Right forelimb (tissue), 1 donor: ENCODE measurements at regions not wholly inside any gene's neighbourhood (a gene's known extent, or its start where the extent isn't known, plus 50 kb on each side); places are given as distances from the start of the nearest gene placed in this dataset.
"Not testable (repeated sequence)": the region's sequence is repeated elsewhere in the genome, so short reads cannot be mapped to it uniquely, and the experiment has no call there.

ENCODE experiments used
- DNase-seq: peaks from one replicate; pipeline ENCODE4 v3.0.0-alpha.2; 2018

DNA sequence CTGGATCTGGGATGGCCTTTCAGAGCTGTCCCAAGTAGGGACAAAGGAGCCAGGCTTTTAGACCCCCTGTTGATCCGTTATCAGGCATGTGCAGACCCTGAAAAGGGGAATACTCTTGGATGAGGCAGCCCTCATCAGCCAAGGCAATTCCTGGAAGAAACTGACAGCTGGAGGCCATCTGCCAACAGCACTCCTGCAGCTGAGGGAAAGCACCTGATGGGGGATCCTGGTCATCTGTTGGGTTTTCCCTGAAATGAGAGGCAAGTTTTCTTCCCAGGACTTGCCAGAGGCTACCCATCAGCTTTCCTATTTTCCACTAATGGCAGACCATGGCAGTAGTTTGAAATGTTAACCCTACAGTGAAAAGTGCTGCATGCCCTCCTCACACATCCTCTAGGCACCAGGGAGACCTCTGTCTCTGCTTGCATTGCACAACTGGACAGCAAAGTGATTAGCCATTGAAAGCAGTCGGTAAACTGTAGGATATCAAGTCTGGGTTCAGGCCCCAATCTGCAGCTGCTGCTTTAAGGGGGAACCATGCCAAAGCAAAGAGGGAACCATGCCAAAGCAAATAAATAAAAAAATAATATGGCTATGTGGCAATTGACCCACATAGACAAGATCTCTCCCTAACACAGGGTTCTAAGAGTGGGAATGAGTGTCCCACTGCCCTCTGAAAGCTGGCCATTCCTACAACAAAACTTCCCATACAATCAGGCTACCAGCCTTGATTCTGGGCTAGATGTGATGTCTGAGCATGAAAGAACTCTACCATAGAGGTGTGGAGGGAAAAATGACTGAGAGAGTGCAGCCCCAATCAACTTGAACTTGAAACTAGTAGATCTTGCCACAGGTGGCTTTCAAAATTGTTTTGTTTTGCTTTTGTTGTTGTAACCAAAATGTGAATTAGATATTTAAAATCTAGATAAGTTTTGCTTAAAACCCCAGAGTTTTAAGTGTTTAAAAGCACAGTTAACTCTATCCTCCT, 232.0 kb upstream of the STT3B start:
- DNase-seq = no peak

GRCh38 chr3:31302343-31302742, 230.4 kb upstream of the STT3B start:
- no peak for DNase-seq

- no peak for DNase-seq
Observed at GRCh38 chr3:31305340-31305739, 227.4 kb upstream of the STT3B start.

- no peak for DNase-seq
Observed at GRCh38 chr3:31307131-31307785, 225.5 kb upstream of the STT3B start.

- DNase-seq = no peak
Observed at GRCh38 chr3:31311559-31311958, 221.2 kb upstream of the STT3B start.

DNA sequence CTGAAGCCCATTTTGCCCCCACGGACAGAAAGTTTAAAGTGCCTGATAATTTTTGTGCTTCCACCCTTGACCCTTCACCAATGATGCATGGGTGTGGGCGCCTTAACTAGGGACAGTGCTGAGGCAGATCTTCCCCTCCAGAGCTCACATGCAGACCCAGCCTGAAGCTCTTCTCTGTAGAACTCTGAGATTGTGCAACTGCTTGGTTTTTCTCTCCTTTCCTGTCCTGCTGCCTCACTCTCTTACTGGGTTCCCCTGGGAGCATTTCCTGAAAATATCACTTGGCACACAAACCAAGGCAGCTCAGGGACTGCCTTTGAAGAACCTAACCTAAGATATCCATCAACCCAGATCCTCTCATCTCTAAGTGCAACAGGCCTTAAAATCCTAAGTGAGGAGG, 220.3 kb upstream of the STT3B start:
- no peak for DNase-seq

DNA sequence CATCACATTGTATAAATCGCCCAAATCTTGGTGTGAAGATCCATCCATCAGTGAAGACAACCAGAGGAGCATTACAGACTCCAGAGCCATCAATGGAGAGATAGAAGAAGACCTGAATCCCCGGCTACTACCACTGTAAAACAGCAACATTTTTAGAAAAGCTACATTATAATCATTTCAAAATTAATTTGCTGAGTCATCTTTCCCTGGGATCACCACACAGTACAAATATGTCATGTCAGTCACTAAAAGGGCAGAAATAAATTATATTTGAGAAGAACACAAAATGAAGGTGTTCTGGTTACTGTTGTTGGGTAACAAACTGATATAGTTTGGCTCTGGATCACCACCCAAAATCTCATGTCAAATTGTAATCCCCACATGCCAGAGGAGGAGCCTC, 218.5 kb upstream of the STT3B start:
- no peak for DNase-seq

DNA sequence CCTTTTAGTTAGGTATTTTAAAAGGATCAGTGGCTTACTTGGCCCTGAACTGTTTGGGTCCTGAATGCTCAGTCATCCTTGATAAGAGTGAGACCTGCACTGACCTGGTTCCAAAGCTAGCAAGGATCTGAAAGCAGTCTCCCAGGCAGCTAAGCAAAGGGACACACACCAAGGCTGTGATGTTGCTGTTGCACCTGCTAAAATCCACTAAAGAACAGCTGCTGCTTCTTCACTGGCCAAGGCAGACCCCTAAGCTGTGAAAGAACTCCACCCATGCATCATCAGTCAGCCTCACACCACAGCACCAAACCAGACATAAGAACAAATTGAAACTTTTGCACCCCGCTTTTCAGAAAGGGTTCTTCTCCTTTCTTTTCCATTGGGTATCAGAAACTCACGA, 213.4 kb upstream of the STT3B start:
- no peak for DNase-seq

GRCh38 chr3:31321620-31322019, 211.1 kb upstream of the STT3B start:
- DNase-seq = no peak

- no peak for DNase-seq
Observed at GRCh38 chr3:31322460-31322859, 210.3 kb upstream of the STT3B start.

- not testable (repeated sequence) for DNase-seq
Observed at GRCh38 chr3:31327826-31328357, 204.8 kb upstream of the STT3B start.

- DNase-seq = no peak
Observed at GRCh38 chr3:31331278-31331677, 201.4 kb upstream of the STT3B start.

DNA sequence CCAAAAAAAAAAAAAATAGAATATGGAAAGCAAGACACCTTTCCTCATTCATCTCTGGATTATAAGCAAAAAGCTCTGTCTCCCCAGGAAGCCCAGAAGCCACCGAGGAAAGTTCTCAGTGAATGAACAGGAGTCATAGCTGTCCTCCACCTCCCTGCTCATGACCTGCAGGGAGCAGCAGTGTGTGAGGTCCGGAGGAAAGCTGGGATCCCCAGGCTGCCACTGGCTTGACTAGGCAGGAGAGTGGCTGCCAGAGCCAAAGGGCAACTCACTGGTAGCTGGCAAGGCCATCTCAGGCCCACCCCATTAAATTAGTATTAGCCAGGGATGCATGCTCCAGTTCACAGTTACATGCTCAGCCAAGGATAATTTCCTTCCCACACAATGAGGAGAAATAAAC, 191.6 kb upstream of the STT3B start:
- no peak for DNase-seq

DNA sequence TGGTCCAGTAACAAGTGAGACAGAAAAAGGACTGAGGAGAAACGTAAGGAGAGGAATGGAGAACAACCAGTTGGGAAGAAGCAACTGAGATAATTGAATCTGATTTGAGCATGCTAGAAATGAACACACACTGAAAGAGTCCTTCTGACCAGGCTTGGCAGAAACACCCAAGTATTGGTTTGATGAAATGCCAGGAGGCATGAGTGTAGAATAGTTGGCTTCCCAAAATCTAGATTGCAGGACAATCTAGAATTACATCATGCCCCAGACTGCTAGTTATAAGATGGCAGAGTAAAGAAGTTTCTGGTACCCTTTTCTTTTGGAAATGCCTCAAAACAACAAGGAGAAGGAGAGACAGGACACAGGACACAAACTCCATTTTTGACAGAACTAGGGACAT, 189.7 kb upstream of the STT3B start:
- no peak for DNase-seq

DNA sequence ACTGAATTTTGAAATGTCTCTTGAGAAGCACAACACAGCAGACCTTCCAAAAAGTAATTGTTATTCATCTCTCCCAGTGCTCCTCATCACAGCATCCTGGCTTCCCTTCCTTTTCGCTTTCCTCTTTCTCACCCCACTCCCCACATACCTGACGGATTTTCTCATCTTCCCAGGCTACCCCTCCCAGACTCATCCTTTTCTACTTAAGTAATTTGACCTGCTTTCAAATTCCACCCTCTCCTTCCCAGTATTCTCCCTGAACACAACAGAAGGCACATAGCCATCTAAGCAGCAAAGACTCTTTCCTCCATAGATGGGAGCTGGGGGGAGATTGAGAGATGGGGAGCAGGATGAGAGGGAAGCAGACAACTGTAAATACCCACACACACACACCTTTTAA, 187.1 kb upstream of the STT3B start:
- no peak for DNase-seq

DNA sequence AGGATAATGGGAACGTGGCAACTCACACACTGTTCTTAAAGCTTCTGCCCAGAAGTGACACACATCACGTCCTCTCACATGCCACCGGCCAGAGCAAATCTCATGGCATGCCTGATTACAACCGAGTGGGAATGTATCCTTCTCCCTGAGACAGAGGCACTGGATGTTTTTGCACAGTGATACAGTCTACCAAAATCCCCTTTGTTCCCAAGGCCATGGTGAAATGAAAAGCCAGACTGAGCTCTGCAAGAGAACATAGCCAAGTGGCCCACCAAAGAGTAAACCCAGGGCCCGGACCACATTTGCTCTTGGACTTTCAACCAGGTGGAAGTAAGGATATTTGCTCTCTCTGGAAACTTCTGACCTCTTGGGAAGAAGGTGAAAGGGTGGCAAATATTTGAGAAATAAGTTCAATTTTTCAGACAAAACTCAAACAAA, 186.2 kb upstream of the STT3B start:
- no peak for DNase-seq

DNA sequence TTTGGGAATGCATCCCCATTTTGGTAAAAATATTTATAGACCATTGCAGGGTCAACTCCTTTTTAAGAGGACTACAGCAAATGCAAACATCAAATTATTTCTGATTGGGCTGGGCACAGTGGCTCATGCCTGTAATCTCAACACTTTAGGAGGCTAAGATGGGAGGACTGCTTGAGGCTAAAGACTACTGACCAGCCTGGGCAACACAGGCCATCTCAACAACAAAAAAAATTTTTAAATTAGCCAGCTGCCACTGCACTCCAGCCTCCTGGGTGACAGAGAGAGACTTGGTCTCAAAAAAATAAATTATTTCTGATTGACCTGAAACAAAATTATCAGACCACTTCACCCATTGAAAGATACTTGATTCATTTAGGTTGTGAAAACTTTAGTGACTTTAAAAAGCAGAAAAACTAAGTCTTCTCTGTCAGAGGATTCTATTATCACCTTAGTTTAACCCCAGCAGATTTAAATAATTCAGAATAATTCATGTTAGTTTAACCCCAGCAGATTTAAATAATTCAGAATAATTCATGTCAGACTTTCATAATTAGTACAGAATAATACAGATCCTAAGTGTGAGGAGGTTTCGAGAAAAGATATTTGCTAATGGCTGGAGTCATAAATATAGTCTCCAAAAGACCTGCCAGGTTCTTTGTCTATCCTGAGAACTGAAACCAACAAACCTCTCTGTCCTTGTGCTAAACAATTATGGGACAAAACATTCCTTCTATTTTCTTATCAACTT, 183.6 kb upstream of the STT3B start:
- DNase-seq = no peak

- DNase-seq = no peak
Observed at GRCh38 chr3:31350307-31350706, 182.4 kb upstream of the STT3B start.

- DNase-seq = no peak
Observed at GRCh38 chr3:31352331-31352730, 180.4 kb upstream of the STT3B start.

DNA sequence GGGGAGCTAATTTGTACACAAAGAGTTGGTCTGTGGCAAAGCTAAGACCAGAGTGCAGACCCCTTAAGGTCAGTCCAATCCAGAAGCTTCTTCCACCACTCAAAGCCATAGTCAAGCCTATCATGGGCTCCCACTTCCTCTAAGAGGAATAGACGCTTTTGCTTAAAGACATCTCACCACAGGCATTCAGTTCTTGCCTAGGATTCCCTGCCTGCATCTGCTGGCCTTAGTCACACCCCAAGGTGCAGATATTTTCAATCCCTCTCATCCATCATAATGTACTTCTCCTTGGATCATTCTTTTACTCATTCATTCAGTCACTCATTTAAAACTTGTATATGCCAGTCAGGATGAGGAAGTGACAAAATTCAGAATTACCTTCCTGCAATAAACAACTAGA, 179.6 kb upstream of the STT3B start:
- DNase-seq = no peak

GRCh38 chr3:31354373-31354772, 178.4 kb upstream of the STT3B start:
- DNase-seq = no peak

DNA sequence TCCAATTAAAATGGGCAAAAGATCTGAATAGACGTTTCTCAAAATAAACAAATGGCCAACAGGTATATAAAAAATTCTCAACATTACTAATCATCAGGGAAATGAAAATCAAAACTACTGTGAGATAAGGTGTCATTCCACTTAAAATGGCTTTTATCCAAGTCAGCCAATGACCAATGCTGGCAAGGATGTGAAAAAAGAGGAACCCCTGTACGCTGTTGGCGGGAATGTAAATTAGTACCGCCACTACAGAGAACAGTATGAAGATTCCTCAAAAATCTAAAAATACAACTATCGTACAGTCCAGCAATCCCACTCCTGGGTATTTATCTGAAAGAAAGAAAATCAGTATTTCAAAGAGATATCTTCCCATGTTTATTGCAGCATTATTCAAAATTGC, 176.9 kb upstream of the STT3B start:
- DNase-seq = no peak

- no peak for DNase-seq
Observed at GRCh38 chr3:31356941-31357340, 175.8 kb upstream of the STT3B start.
